IMR-90 (cell line): ENCODE measurements at regions not wholly inside any gene's neighbourhood (a gene's known extent, or its start where the extent isn't known, plus 50 kb on each side); places are given as distances from the start of the nearest gene placed in this dataset.
"Not testable (repeated sequence)": the region's sequence is repeated elsewhere in the genome, so short reads cannot be mapped to it uniquely, and the experiment has no call there.

ENCODE experiments used
- ATAC-seq: fragments of 200-7000 bp; cut with Tn5 transposase; 2 replicates; pipeline ENCODE4 v1.9.1; 2020; ENCODE audit warnings: low read depth, mild to moderate bottlenecking, moderate library complexity
- BruUV-seq: library from RNA; stranded (reverse); fragments of 400-500 nt; replicated peaks from 2 replicates; lab custom pipeline; 2021; lab: Mats Ljungman, UMichigan
- CTCF ChIA-PET: fragments of 300-600 bp; formaldehyde crosslinking; extraction: SDS; loops from one replicate; lab custom pipeline; 2021; ENCODE audit warnings: antibody characterized with exemption; lab: Yijun Ruan, JAX
- POLR2A ChIA-PET: fragments of 300-600 bp; sonication (Branson Sonifier 250); formaldehyde crosslinking; loops from one replicate; lab custom pipeline; 2022; ENCODE audit warnings: antibody characterized with exemption; ENCODE audit not compliant: unreplicated experiment; lab: Charles Lee
- DNase-seq: peaks from one replicate; pipeline ENCODE4 v3.0.0; 2013
- H2AFZ ChIP-seq: replicated peaks from 2 replicates; pipeline ENCODE3; 2013; ENCODE audit warnings: low read length, mild to moderate bottlenecking; ENCODE audit not compliant: poor library complexity
- H2AK5ac ChIP-seq: 2 replicates; pipeline ENCODE4 v1.6.1; 2013; ENCODE audit warnings: low read depth, low read length, inconsistent platforms
- H2AK9ac ChIP-seq: replicated peaks from 2 replicates; pipeline ENCODE3; 2013; ENCODE audit warnings: mild to moderate bottlenecking, low read depth, low read length, moderate library complexity; ENCODE audit not compliant: poor library complexity
- H2BK120ac ChIP-seq: 2 replicates; pipeline ENCODE4 v1.6.1; 2013; ENCODE audit warnings: low read depth, low read length, inconsistent platforms
- H2BK15ac ChIP-seq: 3 replicates; pipeline ENCODE4 v1.6.1; 2013; ENCODE audit warnings: low read depth, low read length, inconsistent platforms
- H2BK20ac ChIP-seq: 2 replicates; pipeline ENCODE4 v1.6.1; 2013; ENCODE audit warnings: low read depth, mild to moderate bottlenecking, inconsistent platforms, low read length, moderate library complexity
- H2BK5ac ChIP-seq: 2 replicates; pipeline ENCODE4 v1.6.1; 2013; ENCODE audit warnings: mild to moderate bottlenecking, low read depth, low read length, inconsistent platforms; ENCODE audit not compliant: poor library complexity, severe bottlenecking
- H3K14ac ChIP-seq: replicated peaks from 2 replicates; pipeline ENCODE4 v1.6.1; 2013; ENCODE audit warnings: low read depth, low read length, inconsistent platforms
- H3K18ac ChIP-seq: 2 replicates; pipeline ENCODE4 v1.6.1; 2013; ENCODE audit warnings: low read depth, low read length, control low read depth
- H3K23ac ChIP-seq: 2 replicates; pipeline ENCODE4 v1.6.1; 2013; ENCODE audit warnings: low read depth, low read length, inconsistent platforms
- H3K27ac ChIP-seq: 2 replicates; pipeline ENCODE4 v1.5.1; 2013; ENCODE audit warnings: mild to moderate bottlenecking, control low read depth, low read length; ENCODE audit not compliant: insufficient read depth
- H3K27me3 ChIP-seq: 2 replicates; pipeline ENCODE4 v1.6.1; 2013; ENCODE audit warnings: low read length; ENCODE audit not compliant: control insufficient read depth, insufficient read depth
- H3K36me3 ChIP-seq: 2 replicates; pipeline ENCODE4 v1.6.1; 2013; ENCODE audit warnings: low read length, mixed read lengths; ENCODE audit not compliant: control insufficient read depth, insufficient read depth
- H3K4ac ChIP-seq: 2 replicates; pipeline ENCODE4 v1.6.1; 2013; ENCODE audit warnings: low read depth, low read length, inconsistent platforms
- H3K4me1 ChIP-seq: 2 replicates; pipeline ENCODE4 v1.6.1; 2013; ENCODE audit warnings: low read length, mixed read lengths; ENCODE audit not compliant: control insufficient read depth, insufficient read depth
- H3K4me2 ChIP-seq: 2 replicates; pipeline ENCODE4 v1.6.1; 2013; ENCODE audit warnings: low read depth, mild to moderate bottlenecking, control low read depth, low read length, moderate library complexity
- H3K4me3 ChIP-seq: 2 replicates; pipeline ENCODE4 v1.5.1; 2013; ENCODE audit warnings: low read depth, mild to moderate bottlenecking, control low read depth, low read length, moderate library complexity; ENCODE audit not compliant: insufficient read depth
- H3K56ac ChIP-seq: 2 replicates; pipeline ENCODE4 v1.6.1; 2013; ENCODE audit warnings: low read length, inconsistent platforms; ENCODE audit not compliant: insufficient read depth; ENCODE audit errors: extremely low read depth
- H3K79me1 ChIP-seq, 2 experiments: 2 replicates each; pipeline ENCODE4 v1.6.1; 2013; ENCODE audit warnings: low read length in 2 of 2, inconsistent platforms in 1 of 2, low read depth in 1 of 2
- H3K9ac ChIP-seq: 2 replicates; pipeline ENCODE4 v1.6.1; 2013; ENCODE audit warnings: low read depth, low read length, control low read depth
- H3K9me1 ChIP-seq: 2 replicates; pipeline ENCODE4 v1.6.1; 2013; ENCODE audit warnings: low read length, inconsistent platforms; ENCODE audit not compliant: insufficient read depth
- H3K9me3 ChIP-seq: 2 replicates; pipeline ENCODE4 v1.6.1; 2013; ENCODE audit warnings: low read length; ENCODE audit not compliant: control insufficient read depth, insufficient read depth
- H4K20me1 ChIP-seq: 2 replicates; pipeline ENCODE4 v1.6.1; 2013; ENCODE audit warnings: low read length, inconsistent platforms; ENCODE audit not compliant: insufficient read depth
- H4K5ac ChIP-seq: 2 replicates; pipeline ENCODE4 v1.6.1; 2013; ENCODE audit warnings: mild to moderate bottlenecking, low read depth, low read length, control low read depth
- H4K8ac ChIP-seq, 2 experiments: 2 replicates each; pipeline ENCODE4 v1.6.1; 2013; ENCODE audit warnings: low read depth in 2 of 2, low read length in 2 of 2, control low read depth in 1 of 2, inconsistent platforms in 1 of 2
- H4K91ac ChIP-seq: 2 replicates; pipeline ENCODE4 v1.6.1; 2013; ENCODE audit warnings: low read depth, low read length, inconsistent platforms; ENCODE audit not compliant: insufficient read depth
- BHLHE40 ChIP-seq: fragments of 150-350 bp; IDR thresholded peaks from 2 replicates; pipeline ENCODE4 v1.6.1; 2016; ENCODE audit warnings: mild to moderate bottlenecking, low read depth, low read length
- MXI1 ChIP-seq: IDR thresholded peaks from 2 replicates; pipeline ENCODE4 v1.6.1; 2012; ENCODE audit warnings: low read depth, mild to moderate bottlenecking, low read length, moderate library complexity, borderline replicate concordance
- WGBS, 2 experiments: methylation state at CpG; one replicate each; pipeline versions ENCODE4 v1.1.5 to v1.1.7; 2013; ENCODE audit warnings: missing lambda C conversion rate in 2 of 2; ENCODE audit not compliant: insufficient read length in 1 of 2; ENCODE audit errors: extremely low coverage in 2 of 2; 5-methylcytosine and 5-hydroxymethylcytosine counted together
- dilution Hi-C: fragments of 300-500 bp; cut with HindIII; formaldehyde crosslinking; loops from one replicate; pipeline ENCODE4 v1.14.3; 2018; ENCODE audit warnings: low sequenced_read_pairs; ENCODE audit not compliant: unreplicated experiment
- in situ Hi-C: fragments of 300-500 bp; cut with MboI; formaldehyde crosslinking; loops from 3 replicates; pipeline ENCODE4 v1.14.3; 2019; ENCODE audit warnings: low sequenced_read_pairs, inconsistent platforms, mixed read lengths
- intact Hi-C: fragments of 100-400 bp; cut with micrococcal nuclease; formaldehyde crosslinking; loops from 2 replicates; pipeline ENCODE4 v1.10.0; 2022

- CTCF ChIA-PET = no interaction called here
- dilution Hi-C loops = no loop called here
Measured at GRCh38 chr10:33588974-33589600, 254.6 kb upstream of the NRP1 start.

GRCh38 chr10:33584596-33584995, 250.1 kb upstream of the NRP1 start:
- H3K18ac ChIP-seq, H3K79me1 ChIP-seq, H3K9me3 ChIP-seq, H4K20me1 ChIP-seq, H3K4me1 ChIP-seq, H3K36me3 ChIP-seq, H2BK120ac ChIP-seq, H3K4ac ChIP-seq, H3K23ac ChIP-seq, H3K4me3 ChIP-seq, H4K5ac ChIP-seq, dilution Hi-C loops, H3K56ac ChIP-seq, BruUV-seq, H4K91ac ChIP-seq, CTCF ChIA-PET, in situ Hi-C loops, H2BK20ac ChIP-seq, H2AFZ ChIP-seq, H3K9me1 ChIP-seq, ATAC-seq, H2AK5ac ChIP-seq, H3K4me2 ChIP-seq, H3K27ac ChIP-seq, H3K9ac ChIP-seq, H2BK15ac ChIP-seq, intact Hi-C loops, POLR2A ChIA-PET, H4K8ac ChIP-seq, H3K14ac ChIP-seq, H2AK9ac ChIP-seq, H2BK5ac ChIP-seq: not testable (repeated sequence)
- WGBS, 2 experiments = no CpG with 5 or more reads among the region's 3 CpGs
- peaks cover 20% of the 10 kb centered on the region for H3K27me3 ChIP-seq
- peak; percentile 2 for DNase-seq

More at GRCh38 chr10:33588974-33589600, 254.6 kb upstream of the NRP1 start:
- Histone ChIP-seq H3K56ac (no peak overlapping the region), H3K14ac (no peak overlapping the region), H2AK5ac (no peak overlapping the region), H3K27ac (no peak overlapping the region), H3K4me1 (no peaks in the 10 kb centered on the region), H3K27me3 (peaks cover 10% of the 10 kb centered on the region), H3K18ac (no peak overlapping the region), H3K23ac (no peak overlapping the region), H2AK9ac (no peak overlapping the region), H4K5ac (no peak overlapping the region), H2BK120ac (no peak overlapping the region), H2AFZ (no peak overlapping the region), H2BK5ac (no peak overlapping the region), H3K4me3 (no peak overlapping the region), H3K79me1 (no peaks in the 10 kb centered on the region), H3K9me1 (no peaks in the 10 kb centered on the region), H4K20me1 (no peaks in the 10 kb centered on the region), H4K91ac (no peak overlapping the region), H2BK15ac (no peak overlapping the region), H3K9me3 (0 out of 2 replicates have a peak, but pooled peaks cover 2% of the 10 kb centered on the region), H3K4ac (no peak overlapping the region), H4K8ac (no peak overlapping the region), H3K36me3 (no peaks in the 10 kb centered on the region), H2BK20ac (no peak overlapping the region), H3K9ac (no peak overlapping the region), H3K4me2 (no peak overlapping the region)
- DNase-seq (no peak), ATAC-seq (no peak)
- intact Hi-C loops = no loop called here
- in situ Hi-C loops = no loop called here
- no CpG with 5 or more reads among the region's 5 CpGs for WGBS, 2 experiments
- BruUV-seq = no TSS peak
- TF ChIP-seq MXI1 = no peak
- no peak for TF ChIP-seq BHLHE40
- POLR2A ChIA-PET = no interaction called here
